Endothelial cell of umbilical vein (primary cell): ENCODE measurements at regions not wholly inside any gene's neighbourhood (a gene's known extent, or its start where the extent isn't known, plus 50 kb on each side); places are given as distances from the start of the nearest gene placed in this dataset.

Source experiments
- EZH2 ChIP-seq: IDR thresholded peaks from 2 replicates; pipeline ENCODE4 v1.6.1; 2012; ENCODE audit warnings: borderline replicate concordance, low read depth, mild to moderate bottlenecking, moderate library complexity, low read length, inconsistent platforms; ENCODE audit not compliant: severe bottlenecking
- FOS ChIP-seq: IDR thresholded peaks from 2 replicates; pipeline ENCODE4 v1.6.1; 2011; ENCODE audit warnings: mild to moderate bottlenecking, low read length, moderate library complexity, borderline replicate concordance; ENCODE audit not compliant: insufficient read depth
- GATA2 ChIP-seq: IDR thresholded peaks from 2 replicates; pipeline ENCODE4 v1.7.0; 2011; ENCODE audit warnings: low read depth, mild to moderate bottlenecking, moderate library complexity, mixed read lengths, low read length; ENCODE audit not compliant: insufficient read length, insufficient read depth
- JUN ChIP-seq: IDR thresholded peaks from 2 replicates; pipeline ENCODE4 v1.6.1; 2011; ENCODE audit warnings: borderline replicate concordance, low read depth; ENCODE audit not compliant: insufficient read length, insufficient read depth
- MYC ChIP-seq: IDR thresholded peaks from one replicate; pipeline ENCODE4 v1.6.1; 2011; ENCODE audit warnings: mild to moderate bottlenecking, low read depth, low read length
- POLR2A ChIP-seq: IDR thresholded peaks from 2 replicates; pipeline ENCODE4 v1.6.1; 2012; ENCODE audit warnings: low read depth, mild to moderate bottlenecking, control low read depth, low read length
- POLR2AphosphoS5 ChIP-seq: IDR thresholded peaks from 2 replicates; pipeline ENCODE4 v1.6.1; 2012; ENCODE audit warnings: low read depth, mild to moderate bottlenecking, control low read depth, low read length, moderate library complexity; ENCODE audit not compliant: insufficient read depth
- TF ChIP-seq, protein P1 (sequence below), 2 donors: IDR thresholded peaks; 1 replicate in 1 of 2; 2 replicates in 1 of 2; pipeline ENCODE4 v1.5.1; 2011; ENCODE audit warnings: low read length in 2 of 2, mild to moderate bottlenecking in 2 of 2, moderate library complexity in 2 of 2, control low read depth in 1 of 2, inconsistent platforms in 1 of 2, low read depth in 1 of 2; ENCODE audit not compliant: insufficient read depth in 1 of 2; ENCODE audit errors: extremely low read depth in 1 of 2
- TF ChIP-seq, protein P2 (sequence below): IDR thresholded peaks from 2 replicates; pipeline ENCODE4 v1.6.1; 2011; ENCODE audit not compliant: insufficient read depth, insufficient read length

DNA sequence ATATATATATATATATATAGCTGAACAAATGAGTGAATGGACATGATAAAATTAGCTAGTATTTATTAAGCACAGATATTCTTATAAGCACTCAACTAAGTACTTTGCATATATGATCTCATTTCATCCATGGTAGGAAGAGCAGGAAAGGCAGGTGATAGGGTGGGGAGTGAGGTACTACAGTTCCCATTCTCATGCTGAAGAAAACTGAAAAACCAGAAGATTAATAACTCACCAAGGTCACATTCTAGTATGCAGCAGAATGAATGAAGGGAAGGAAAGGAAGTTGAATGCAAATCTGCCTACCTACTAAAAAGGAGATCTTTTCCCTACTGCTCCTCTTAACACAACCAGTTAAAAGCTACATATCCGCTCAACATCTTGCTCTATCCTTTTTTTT lies 298.1 kb upstream of the TMPO start:
- TF ChIP-seq, protein P1, sequence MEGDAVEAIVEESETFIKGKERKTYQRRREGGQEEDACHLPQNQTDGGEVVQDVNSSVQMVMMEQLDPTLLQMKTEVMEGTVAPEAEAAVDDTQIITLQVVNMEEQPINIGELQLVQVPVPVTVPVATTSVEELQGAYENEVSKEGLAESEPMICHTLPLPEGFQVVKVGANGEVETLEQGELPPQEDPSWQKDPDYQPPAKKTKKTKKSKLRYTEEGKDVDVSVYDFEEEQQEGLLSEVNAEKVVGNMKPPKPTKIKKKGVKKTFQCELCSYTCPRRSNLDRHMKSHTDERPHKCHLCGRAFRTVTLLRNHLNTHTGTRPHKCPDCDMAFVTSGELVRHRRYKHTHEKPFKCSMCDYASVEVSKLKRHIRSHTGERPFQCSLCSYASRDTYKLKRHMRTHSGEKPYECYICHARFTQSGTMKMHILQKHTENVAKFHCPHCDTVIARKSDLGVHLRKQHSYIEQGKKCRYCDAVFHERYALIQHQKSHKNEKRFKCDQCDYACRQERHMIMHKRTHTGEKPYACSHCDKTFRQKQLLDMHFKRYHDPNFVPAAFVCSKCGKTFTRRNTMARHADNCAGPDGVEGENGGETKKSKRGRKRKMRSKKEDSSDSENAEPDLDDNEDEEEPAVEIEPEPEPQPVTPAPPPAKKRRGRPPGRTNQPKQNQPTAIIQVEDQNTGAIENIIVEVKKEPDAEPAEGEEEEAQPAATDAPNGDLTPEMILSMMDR (IDR thresholded peaks at IDR 0.05; ENCODE audit: extremely low read depth in 1 of 2, insufficient read depth in 1 of 2, low read depth in 1 of 2, low read length in 2 of 2), result no peak
- no peak for TF ChIP-seq FOS
- no peak for TF ChIP-seq JUN
- TF ChIP-seq POLR2AphosphoS5, result no peak
- TF ChIP-seq POLR2A, result no peak
- TF ChIP-seq MYC, result no peak
- TF ChIP-seq, protein P2, sequence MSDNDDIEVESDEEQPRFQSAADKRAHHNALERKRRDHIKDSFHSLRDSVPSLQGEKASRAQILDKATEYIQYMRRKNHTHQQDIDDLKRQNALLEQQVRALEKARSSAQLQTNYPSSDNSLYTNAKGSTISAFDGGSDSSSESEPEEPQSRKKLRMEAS, result no peak
- no peak for TF ChIP-seq EZH2
- TF ChIP-seq GATA2, result no peak
